BE2C (cell line): ENCODE measurements at regions not wholly inside any gene's neighbourhood (a gene's known extent, or its start where the extent isn't known, plus 50 kb on each side); places are given as distances from the start of the nearest gene placed in this dataset.
A peak's percentile ranks its signal among the peaks of the same experiment; 100 is the strongest.

Source experiments
- DNase-seq: peaks from one replicate; pipeline ENCODE4 v3.0.0-alpha.2; 2020
- H3K27me3 ChIP-seq: fragments of 250-450 bp; sonication (Bioruptor Pico); 2 replicates; pipeline ENCODE4 v1.5.1; 2020; ENCODE audit warnings: mild to moderate bottlenecking
- H3K36me3 ChIP-seq: fragments of 250-450 bp; sonication (Bioruptor Pico); 2 replicates; pipeline ENCODE4 v1.5.1; 2020; ENCODE audit warnings: mild to moderate bottlenecking
- H3K4me1 ChIP-seq: fragments of 250-450 bp; sonication (Bioruptor Pico); 2 replicates; pipeline ENCODE4 v1.5.1; 2020
- H3K4me3 ChIP-seq: 2 replicates; pipeline ENCODE4 v1.5.1; 2011; ENCODE audit warnings: low read depth, low read length
- H3K9me3 ChIP-seq: fragments of 250-450 bp; sonication (Bioruptor Pico); 2 replicates; pipeline ENCODE4 v1.5.1; 2020
- TF ChIP-seq, protein P1 (sequence below): IDR thresholded peaks from 2 replicates; pipeline ENCODE4 v1.5.1; 2012; ENCODE audit warnings: mild to moderate bottlenecking, low read depth, low read length

DNA sequence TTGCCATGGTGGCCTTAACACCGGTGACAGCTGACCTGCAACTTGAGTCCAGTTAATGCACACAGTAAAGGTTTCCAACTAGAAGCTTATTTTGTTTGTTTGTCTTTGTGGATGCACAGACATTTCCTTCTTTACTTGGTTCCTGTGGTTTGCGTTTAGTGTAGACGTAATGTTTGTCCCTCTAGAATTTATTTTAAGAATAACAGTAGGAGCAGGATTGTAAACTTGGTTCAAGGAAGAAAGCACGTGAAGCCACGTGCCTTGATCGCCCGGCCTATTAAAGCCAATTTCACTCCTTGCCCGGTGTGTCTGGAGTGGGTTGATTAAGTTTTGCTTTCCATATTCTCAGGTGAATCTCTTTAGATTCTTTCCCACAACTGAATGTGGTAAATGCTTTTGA lies 263.2 kb upstream of the C2CD4B start:
- H3K9me3 ChIP-seq = no peaks in the 10 kb centered on the region
- peaks cover 14% of the 10 kb centered on the region for H3K4me1 ChIP-seq
- TF ChIP-seq, protein P1, sequence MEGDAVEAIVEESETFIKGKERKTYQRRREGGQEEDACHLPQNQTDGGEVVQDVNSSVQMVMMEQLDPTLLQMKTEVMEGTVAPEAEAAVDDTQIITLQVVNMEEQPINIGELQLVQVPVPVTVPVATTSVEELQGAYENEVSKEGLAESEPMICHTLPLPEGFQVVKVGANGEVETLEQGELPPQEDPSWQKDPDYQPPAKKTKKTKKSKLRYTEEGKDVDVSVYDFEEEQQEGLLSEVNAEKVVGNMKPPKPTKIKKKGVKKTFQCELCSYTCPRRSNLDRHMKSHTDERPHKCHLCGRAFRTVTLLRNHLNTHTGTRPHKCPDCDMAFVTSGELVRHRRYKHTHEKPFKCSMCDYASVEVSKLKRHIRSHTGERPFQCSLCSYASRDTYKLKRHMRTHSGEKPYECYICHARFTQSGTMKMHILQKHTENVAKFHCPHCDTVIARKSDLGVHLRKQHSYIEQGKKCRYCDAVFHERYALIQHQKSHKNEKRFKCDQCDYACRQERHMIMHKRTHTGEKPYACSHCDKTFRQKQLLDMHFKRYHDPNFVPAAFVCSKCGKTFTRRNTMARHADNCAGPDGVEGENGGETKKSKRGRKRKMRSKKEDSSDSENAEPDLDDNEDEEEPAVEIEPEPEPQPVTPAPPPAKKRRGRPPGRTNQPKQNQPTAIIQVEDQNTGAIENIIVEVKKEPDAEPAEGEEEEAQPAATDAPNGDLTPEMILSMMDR = no peak
- H3K27me3 ChIP-seq = no peaks in the 10 kb centered on the region
- H3K4me3 ChIP-seq = no peak overlapping the region
- H3K36me3 ChIP-seq = no peaks in the 10 kb centered on the region
- DNase-seq = no peak

DNA sequence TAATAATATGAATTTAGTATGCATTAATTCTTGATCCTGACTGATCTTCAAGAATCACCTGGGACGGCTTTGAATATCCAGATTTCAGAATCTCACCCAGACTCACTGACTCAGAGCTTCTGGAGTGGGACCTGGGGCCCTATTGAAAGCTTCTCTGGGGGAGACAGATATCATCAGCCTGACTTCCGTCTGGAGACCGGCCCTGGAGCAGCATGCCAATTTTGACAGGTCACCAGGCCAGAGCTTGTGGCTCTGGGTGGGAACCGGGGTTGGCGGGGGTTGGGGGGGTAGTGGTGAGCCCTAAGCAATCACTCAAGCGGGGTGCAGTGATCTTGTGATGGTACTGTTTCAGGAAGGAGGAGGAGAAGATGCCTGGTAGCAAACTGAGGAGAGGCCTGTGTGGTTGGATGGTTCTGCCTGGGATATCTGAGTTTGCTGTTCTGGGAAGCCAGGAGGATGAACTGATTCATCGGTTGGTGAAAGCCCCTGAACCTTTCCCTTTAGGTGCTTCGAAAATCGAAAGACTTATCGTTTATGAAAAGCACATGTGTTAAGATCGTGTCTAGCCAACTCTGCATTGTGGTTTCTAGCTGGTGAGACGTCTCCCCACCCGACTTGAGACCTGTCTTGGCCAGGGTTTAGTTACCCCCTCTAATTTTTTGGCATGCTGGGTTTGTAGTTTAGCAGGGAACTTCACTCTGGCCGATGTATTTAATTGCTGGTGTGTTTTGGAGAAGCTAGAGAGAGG lies 263.9 kb upstream of the C2CD4B start:
- H3K4me1 ChIP-seq = peaks cover 14% of the 10 kb centered on the region
- H3K36me3 ChIP-seq = no peaks in the 10 kb centered on the region
- DNase-seq = peak; percentile 76
- H3K27me3 ChIP-seq = no peaks in the 10 kb centered on the region
- no peak overlapping the region for H3K4me3 ChIP-seq
- H3K9me3 ChIP-seq = no peaks in the 10 kb centered on the region
- TF ChIP-seq, protein P1 = no peak

DNA sequence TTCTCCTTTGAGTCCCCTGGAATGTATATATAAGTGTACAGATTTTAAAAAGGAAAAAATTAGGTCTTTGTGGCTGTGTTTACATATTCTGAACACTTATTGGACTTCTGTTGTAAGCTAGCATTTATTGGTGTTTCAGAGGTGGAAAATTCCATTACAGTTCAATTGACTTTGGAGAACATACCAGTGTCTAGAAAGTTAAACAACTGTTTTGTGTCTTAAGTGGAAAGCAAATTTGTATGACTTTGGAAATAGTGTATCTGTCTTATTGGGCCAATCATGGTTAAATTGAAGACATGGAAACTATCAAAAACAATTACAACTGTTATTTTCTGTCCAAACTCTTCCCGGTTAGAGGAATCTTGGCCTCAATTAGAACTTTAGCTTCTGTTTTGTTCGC lies 265.0 kb upstream of the C2CD4B start:
- H3K27me3 ChIP-seq = no peaks in the 10 kb centered on the region
- peaks cover 14% of the 10 kb centered on the region for H3K4me1 ChIP-seq
- no peak for DNase-seq
- no peak overlapping the region for H3K4me3 ChIP-seq
- no peaks in the 10 kb centered on the region for H3K36me3 ChIP-seq
- TF ChIP-seq, protein P1 = no peak
- H3K9me3 ChIP-seq = no peaks in the 10 kb centered on the region

DNA sequence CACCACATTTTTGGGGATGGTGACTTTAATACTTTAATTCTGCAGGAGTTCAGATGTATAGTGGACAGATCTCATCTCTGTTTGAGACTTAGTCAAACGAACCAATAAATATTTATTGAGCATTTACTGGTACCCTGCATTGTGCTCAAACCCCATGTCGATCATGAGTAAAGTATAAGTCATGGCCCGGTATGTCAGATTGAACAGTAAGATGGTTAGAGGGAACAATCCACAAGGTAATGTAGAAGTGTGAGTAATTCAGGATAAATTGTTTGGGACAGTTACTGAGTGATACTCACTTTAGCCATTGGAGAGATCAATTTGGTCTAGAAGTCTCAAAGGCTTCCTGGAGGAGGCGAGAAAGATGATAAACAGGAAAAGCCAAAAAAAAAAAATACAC lies 265.5 kb upstream of the C2CD4B start:
- Histone ChIP-seq H3K36me3 (no peaks in the 10 kb centered on the region), H3K4me1 (peaks cover 14% of the 10 kb centered on the region), H3K27me3 (no peaks in the 10 kb centered on the region), H3K4me3 (no peak overlapping the region), H3K9me3 (no peaks in the 10 kb centered on the region)
- TF ChIP-seq, protein P1 = no peak
- no peak for DNase-seq

DNA sequence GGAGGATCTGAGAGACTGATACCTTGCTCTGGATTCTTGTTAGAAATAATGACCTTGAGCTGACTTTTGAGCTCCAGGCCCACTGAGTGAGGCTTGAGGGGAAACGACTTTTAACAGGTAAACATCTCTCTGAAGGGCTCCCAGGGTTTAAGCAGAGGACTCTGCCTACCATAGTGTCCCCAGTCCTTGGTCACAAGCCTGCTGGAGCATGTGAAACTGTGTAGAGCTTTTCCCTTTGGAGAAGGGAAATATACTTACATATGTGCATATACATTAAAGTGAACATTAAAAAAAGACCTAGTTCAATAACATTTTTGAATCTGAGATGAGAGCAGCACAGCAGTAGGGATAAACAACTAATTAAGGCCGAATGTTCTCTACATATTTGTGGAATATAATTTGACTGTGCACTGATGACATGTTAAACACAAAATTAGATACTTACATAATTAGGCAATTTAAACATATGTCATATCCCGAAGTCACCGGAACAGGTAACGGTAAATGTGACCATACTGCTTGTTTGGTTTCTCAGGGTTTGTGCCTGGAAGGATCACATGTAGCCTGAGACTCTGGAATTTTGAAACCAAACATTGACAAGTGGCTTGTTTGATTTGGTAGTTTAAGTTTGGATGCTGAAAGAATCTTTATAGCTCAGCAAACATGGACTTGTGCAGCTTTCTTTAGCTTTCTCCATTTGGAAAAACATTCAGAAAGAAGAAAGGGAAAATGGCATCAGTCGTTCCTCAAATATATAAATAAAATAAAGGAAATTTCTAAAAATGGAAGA lies 266.1 kb upstream of the C2CD4B start:
- H3K27me3 ChIP-seq = no peaks in the 10 kb centered on the region
- peaks cover 14% of the 10 kb centered on the region for H3K4me1 ChIP-seq
- DNase-seq = no peak
- no peaks in the 10 kb centered on the region for H3K9me3 ChIP-seq
- no peak overlapping the region for H3K4me3 ChIP-seq
- TF ChIP-seq, protein P1 = no peak
- H3K36me3 ChIP-seq = no peaks in the 10 kb centered on the region

DNA sequence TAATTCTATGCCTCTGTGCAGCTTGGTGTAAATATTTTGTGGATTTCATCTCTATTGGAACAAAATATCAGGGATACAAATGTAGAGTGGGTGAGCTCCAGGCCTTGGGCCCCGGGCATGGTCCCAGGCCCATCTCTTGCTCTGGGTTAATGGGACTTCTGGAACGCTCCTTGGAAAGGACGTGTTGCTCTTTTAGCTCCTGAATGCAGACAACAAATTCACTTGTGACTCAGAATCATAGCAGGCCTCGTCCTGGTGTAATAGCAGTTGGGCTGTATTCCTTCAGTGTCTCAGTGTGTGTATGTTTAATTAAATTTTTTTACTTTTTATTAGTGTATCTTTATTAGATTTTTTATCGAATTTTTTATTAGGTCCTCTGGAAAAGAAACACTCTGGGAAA lies 266.7 kb upstream of the C2CD4B start:
- no peaks in the 10 kb centered on the region for H3K27me3 ChIP-seq
- no peaks in the 10 kb centered on the region for H3K36me3 ChIP-seq
- no peak overlapping the region for H3K4me3 ChIP-seq
- H3K4me1 ChIP-seq = peaks cover 14% of the 10 kb centered on the region
- no peak for DNase-seq
- no peaks in the 10 kb centered on the region for H3K9me3 ChIP-seq
- TF ChIP-seq, protein P1 = no peak
